GM18507 (cell line): ENCODE measurements at regions not wholly inside any gene's neighbourhood (a gene's known extent, or its start where the extent isn't known, plus 50 kb on each side); places are given as distances from the start of the nearest gene placed in this dataset.

Source experiments
- DNase-seq: peaks from one replicate; pipeline ENCODE4 v3.0.0; 2011; ENCODE audit warnings: low read depth; ENCODE audit not compliant: insufficient read length; ENCODE audit errors: extremely low spot score
- FAIRE-seq: peaks from 2 replicates; lab custom pipeline; 2011; peaks lifted over from hg19 to GRCh38; lab: Jason Lieb, UNC

GRCh38 chr12:124437617-124438436 is 129.6 kb downstream of the NCOR2 start:
- DNase-seq (no peak), FAIRE-seq (no peak)

- FAIRE-seq (no peak), DNase-seq (no peak)
Measured at GRCh38 chr12:124437121-124437520, 130.3 kb downstream of the NCOR2 start.

GRCh38 chr12:124436366-124436765 is 131.0 kb downstream of the NCOR2 start:
- DNase-seq (no peak), FAIRE-seq (no peak)

- no peak for FAIRE-seq
- DNase-seq, result no peak
Measured at GRCh38 chr12:124435806-124436345, 131.5 kb downstream of the NCOR2 start.

GRCh38 chr12:124434951-124435805 is 132.2 kb downstream of the NCOR2 start:
- no peak for DNase-seq
- no peak for FAIRE-seq

- FAIRE-seq, result no peak
- no peak for DNase-seq
Measured at GRCh38 chr12:124434354-124434753, 133.1 kb downstream of the NCOR2 start.

GRCh38 chr12:124433879-124434278 is 133.5 kb downstream of the NCOR2 start:
- DNase-seq, result no peak
- FAIRE-seq, result no peak

- no peak for DNase-seq
- FAIRE-seq, result no peak
Measured at GRCh38 chr12:124433147-124433874, 134.1 kb downstream of the NCOR2 start.

- no peak for FAIRE-seq
- DNase-seq, result no peak
Measured at GRCh38 chr12:124432376-124432775, 135.0 kb downstream of the NCOR2 start.

- DNase-seq, result no peak
Measured at GRCh38 chr12:124431971-124432370, 135.4 kb downstream of the NCOR2 start.

GRCh38 chr12:124430491-124430890 is 135.6 kb downstream of the RFLNA start:
- no peak for DNase-seq
- no peak for FAIRE-seq

More at GRCh38 chr12:124431971-124432370, 135.4 kb downstream of the NCOR2 start:
- no peak for FAIRE-seq

- DNase-seq (no peak), FAIRE-seq (no peak)
Measured at GRCh38 chr12:124429535-124429934, 134.6 kb downstream of the RFLNA start.

- DNase-seq (no peak), FAIRE-seq (no peak)
Measured at GRCh38 chr12:124428792-124429281, 133.9 kb downstream of the RFLNA start.

GRCh38 chr12:124428136-124428791 is 133.4 kb downstream of the RFLNA start:
- FAIRE-seq (no peak), DNase-seq (no peak)

- FAIRE-seq, result no peak
- no peak for DNase-seq
Measured at GRCh38 chr12:124426594-124427555, 132.0 kb downstream of the RFLNA start.

- DNase-seq (no peak), FAIRE-seq (no peak)
Measured at GRCh38 chr12:124425667-124426066, 130.8 kb downstream of the RFLNA start.

GRCh38 chr12:124424516-124424905 is 129.6 kb downstream of the RFLNA start:
- no peak for FAIRE-seq

More at GRCh38 chr12:124424516-124424905, 129.6 kb downstream of the RFLNA start:
- no peak for DNase-seq
